ENCODE measurements at regions not wholly inside any gene's neighbourhood (a gene's known extent, or its start where the extent isn't known, plus 50 kb on each side); places are given as distances from the start of the nearest gene placed in this dataset.

DNA sequence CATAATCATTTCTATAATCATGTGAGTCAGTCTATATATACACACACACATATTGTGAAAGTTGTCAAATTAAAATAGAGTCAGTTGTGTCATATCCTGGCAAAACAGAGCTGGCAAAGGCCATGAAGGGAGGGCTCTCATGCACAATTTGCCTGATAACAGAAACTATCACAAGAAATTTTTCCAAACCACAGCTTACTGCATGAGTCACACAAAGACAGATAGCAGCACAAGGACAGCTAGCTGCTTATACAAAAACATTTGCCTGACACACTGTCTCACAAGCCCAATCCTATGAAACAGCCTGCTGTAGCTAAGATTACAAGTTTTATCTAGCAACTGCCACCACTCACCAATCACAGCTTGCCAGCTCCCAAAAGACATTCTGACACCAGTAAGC is 848.5 kb upstream of the MAN1A1 start:
- TF ChIP-seq NCOA1 (CRISPR knock-in tag; IDR thresholded peaks at IDR 0.05) (no peak), ZNF761 (CRISPR knock-in tag; conservative IDR thresholded peaks at IDR 0.05) (no peak), ZNF83 (CRISPR knock-in tag; IDR thresholded peaks at IDR 0.05; ENCODE audit: borderline replicate concordance) (no peak), MYNN (CRISPR knock-in tag; IDR thresholded peaks at IDR 0.05; ENCODE audit: low read depth) (no peak), FOXJ3 (CRISPR knock-in tag; IDR thresholded peaks at IDR 0.05; ENCODE audit: borderline replicate concordance) (no peak), FOSL2 (CRISPR knock-in tag; IDR thresholded peaks at IDR 0.05) (peak; percentile 58; the same call in 1 of the 2 replicates)
- intact Hi-C loops (cut with micrococcal nuclease; ENCODE audit: unreplicated experiment) (no loop called here), in situ Hi-C loops (cut with HindIII; ENCODE audit: extremely low pct_ligation_motif_present, low pct_unique_long_range_greater_than_20kb) (no loop called here)
- no peak overlapping the region for H3K9ac ChIP-seq (ENCODE audit: insufficient read depth, low read depth, low read length)
- no peaks in the 10 kb centered on the region for H3K36me3 ChIP-seq (replicated peaks in 1 of 2; ENCODE audit: control insufficient read depth in 1 of 2, insufficient read depth in 2 of 2, low read length in 2 of 2)
- no peak overlapping the region for H3K4me2 ChIP-seq (ENCODE audit: low read depth, low read length)
- no peaks in the 10 kb centered on the region for H3K4me1 ChIP-seq (ENCODE audit: insufficient read depth, low read length)
- no peak overlapping the region for H2AFZ ChIP-seq (ENCODE audit: low read length)
- no TSS peak for BruUV-seq (replicated peaks)
- FAIRE-seq (no peak), ATAC-seq (peak; percentile 53; the same call in 2 of the 3 replicates), DNase-seq (ENCODE audit: low spot score) (peak; percentile 59)
- no peak overlapping the region for H3K4me3 ChIP-seq (replicated peaks in 1 of 3; ENCODE audit: insufficient read depth in 1 of 3, low read depth in 2 of 3, low read length in 3 of 3)
- H3K79me2 ChIP-seq (ENCODE audit: insufficient read depth, low read length) = no peaks in the 10 kb centered on the region
- ChIA-PET POLR2A (no interaction called here), CTCF (ENCODE audit: low intra/inter-chr PET ratio, low total read pairs) (no interaction called here)
- no peak overlapping the region for H3K27ac ChIP-seq (ENCODE audit: extremely low read length, insufficient read depth, low read length)
- no peaks in the 10 kb centered on the region for H4K20me1 ChIP-seq (ENCODE audit: insufficient read depth, low read length)
- H3K9me3 ChIP-seq (ENCODE audit: low read length) = no peaks in the 10 kb centered on the region
- H3K27me3 ChIP-seq (ENCODE audit: control insufficient read depth in 1 of 2, insufficient read depth in 2 of 2, low read length in 2 of 2) = no peaks in the 10 kb centered on the region

DNA sequence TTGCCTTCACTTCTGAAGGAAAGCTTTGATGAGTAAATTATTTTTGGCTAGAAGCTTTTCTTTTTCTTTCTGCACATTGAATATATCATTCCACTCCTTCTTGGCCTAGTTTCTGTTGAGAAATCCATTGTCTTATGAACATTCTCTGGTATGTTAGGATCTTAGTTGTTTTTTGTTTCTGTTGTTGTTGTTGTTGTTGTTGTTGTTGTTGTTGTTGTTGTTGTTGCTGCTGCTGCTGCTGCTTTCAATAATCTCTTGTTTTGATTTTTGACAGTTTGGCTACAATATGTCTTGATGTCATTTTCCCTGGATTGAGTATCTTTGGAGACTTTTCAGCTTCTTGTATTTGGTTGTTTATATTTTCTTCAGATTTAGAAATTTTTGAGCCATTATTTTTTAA is 836.5 kb upstream of the MAN1A1 start:
- no TSS peak for BruUV-seq (replicated peaks)
- CTCF ChIA-PET (ENCODE audit: low intra/inter-chr PET ratio, low total read pairs) = no interaction called here
- in situ Hi-C loops (cut with HindIII; ENCODE audit: extremely low pct_ligation_motif_present, low pct_unique_long_range_greater_than_20kb) = no loop called here

More for the DNA sequence above, 836.5 kb upstream of the MAN1A1 start:
- no peak for TF ChIP-seq ZFP36L1 (CRISPR knock-in tag; IDR thresholded peaks at IDR 0.05)
- TF ChIP-seq FOXP1 (IDR thresholded peaks at IDR 0.05) = peak; percentile 95
- no peak for TF ChIP-seq FOXP1 (CRISPR knock-in tag; IDR thresholded peaks at IDR 0.05)
- FAIRE-seq (no peak), DNase-seq (ENCODE audit: low spot score) (no peak), ATAC-seq (no peak)
- no peaks in the 10 kb centered on the region for H3K79me2 ChIP-seq (ENCODE audit: insufficient read depth, low read length)
- H3K9ac ChIP-seq (ENCODE audit: insufficient read depth, low read depth, low read length) = no peak overlapping the region
- no peak overlapping the region for H2AFZ ChIP-seq (ENCODE audit: low read length)
- no peaks in the 10 kb centered on the region for H3K36me3 ChIP-seq (replicated peaks in 1 of 2; ENCODE audit: control insufficient read depth in 1 of 2, insufficient read depth in 2 of 2, low read length in 2 of 2)
- no peaks in the 10 kb centered on the region for H3K9me3 ChIP-seq (ENCODE audit: low read length)
- no peak overlapping the region for H3K4me3 ChIP-seq (replicated peaks in 1 of 3; ENCODE audit: insufficient read depth in 1 of 3, low read depth in 2 of 3, low read length in 3 of 3)
- no peaks in the 10 kb centered on the region for H4K20me1 ChIP-seq (ENCODE audit: insufficient read depth, low read length)
- H3K27ac ChIP-seq (ENCODE audit: extremely low read length, insufficient read depth, low read length) = no peak overlapping the region
- H3K4me1 ChIP-seq (ENCODE audit: insufficient read depth, low read length) = no peaks in the 10 kb centered on the region
- H3K4me2 ChIP-seq (ENCODE audit: low read depth, low read length) = no peak overlapping the region
- POLR2A ChIA-PET = no interaction called here
- no peaks in the 10 kb centered on the region for H3K27me3 ChIP-seq (ENCODE audit: control insufficient read depth in 1 of 2, insufficient read depth in 2 of 2, low read length in 2 of 2)
- intact Hi-C loops (cut with micrococcal nuclease; ENCODE audit: unreplicated experiment) = no loop called here
